Loucy (cell line): ENCODE measurements at regions not wholly inside any gene's neighbourhood (a gene's known extent, or its start where the extent isn't known, plus 50 kb on each side); places are given as distances from the start of the nearest gene placed in this dataset.

Experiments
- H2AFZ ChIP-seq: fragments of 200-600 bp; sonication (generic); 2 replicates; pipeline ENCODE4 v1.6.0; 2016; ENCODE audit warnings: antibody characterized with exemption, mild to moderate bottlenecking, low read length, moderate library complexity
- H3F3A ChIP-seq: fragments of 200-600 bp; 2 replicates; pipeline ENCODE4 v1.6.0; 2016; ENCODE audit warnings: antibody characterized with exemption, low read depth, mild to moderate bottlenecking
- H3K27me3 ChIP-seq: fragments of 200-600 bp; sonication (generic); 2 replicates; pipeline ENCODE4 v1.6.1; 2014; ENCODE audit warnings: low read length, mild to moderate bottlenecking; ENCODE audit not compliant: insufficient read depth, poor library complexity, severe bottlenecking
- H3K36me3 ChIP-seq: fragments of 200-600 bp; sonication (generic); 2 replicates; pipeline ENCODE4 v1.6.1; 2016; ENCODE audit warnings: low read length; ENCODE audit not compliant: insufficient read depth
- H3K4me1 ChIP-seq: fragments of 200-600 bp; sonication (generic); 2 replicates; pipeline ENCODE4 v1.5.1; 2014; ENCODE audit warnings: low read length, mild to moderate bottlenecking; ENCODE audit not compliant: insufficient read depth, poor library complexity, severe bottlenecking
- H3K4me2 ChIP-seq: fragments of 200-600 bp; sonication (generic); 2 replicates; pipeline ENCODE4 v1.6.0; 2014; ENCODE audit warnings: antibody characterized with exemption, low read length, low read depth, mild to moderate bottlenecking; ENCODE audit not compliant: poor library complexity, severe bottlenecking
- H3K4me3 ChIP-seq: fragments of 200-600 bp; sonication (generic); 2 replicates; pipeline ENCODE4 v1.5.1; 2014; ENCODE audit warnings: low read length, mild to moderate bottlenecking, mixed read lengths; ENCODE audit not compliant: poor library complexity, severe bottlenecking
- H3K79me2 ChIP-seq: fragments of 200-600 bp; sonication (generic); 2 replicates; pipeline ENCODE4 v1.6.1; 2014; ENCODE audit warnings: low read length; ENCODE audit not compliant: insufficient read depth
- H3K9ac ChIP-seq: fragments of 200-600 bp; sonication (generic); 2 replicates; pipeline ENCODE4 v1.6.0; 2014; ENCODE audit warnings: mild to moderate bottlenecking, low read depth, low read length, moderate library complexity; ENCODE audit not compliant: poor library complexity, severe bottlenecking
- H3K9me2 ChIP-seq: fragments of 200-600 bp; sonication (generic); replicated peaks from 2 replicates; pipeline ENCODE4 v1.6.1; 2016; ENCODE audit warnings: low read depth, low read length, mixed read lengths
- H3K9me3 ChIP-seq: fragments of 200-600 bp; sonication (generic); 2 replicates; pipeline ENCODE4 v1.6.1; 2014; ENCODE audit warnings: mild to moderate bottlenecking, antibody characterized with exemption, low read length, low read depth; ENCODE audit not compliant: insufficient read depth
- H4K20me1 ChIP-seq: fragments of 200-600 bp; sonication (generic); 2 replicates; pipeline ENCODE4 v1.6.0; 2014; ENCODE audit warnings: antibody characterized with exemption, low read length, mild to moderate bottlenecking; ENCODE audit not compliant: insufficient read depth, poor library complexity, severe bottlenecking
- EZH2phosphoT487 ChIP-seq: fragments of 200-600 bp; IDR thresholded peaks from 2 replicates; pipeline ENCODE4 v1.6.1; 2018; ENCODE audit warnings: antibody characterized with exemption, mild to moderate bottlenecking, moderate library complexity, borderline replicate concordance
- TF ChIP-seq, protein P1 (sequence below): fragments of 200-600 bp; sonication (generic); conservative IDR thresholded peaks from 2 replicates; pipeline ENCODE4 v1.5.1; 2014; ENCODE audit warnings: mild to moderate bottlenecking, antibody characterized with exemption, low read length

DNA sequence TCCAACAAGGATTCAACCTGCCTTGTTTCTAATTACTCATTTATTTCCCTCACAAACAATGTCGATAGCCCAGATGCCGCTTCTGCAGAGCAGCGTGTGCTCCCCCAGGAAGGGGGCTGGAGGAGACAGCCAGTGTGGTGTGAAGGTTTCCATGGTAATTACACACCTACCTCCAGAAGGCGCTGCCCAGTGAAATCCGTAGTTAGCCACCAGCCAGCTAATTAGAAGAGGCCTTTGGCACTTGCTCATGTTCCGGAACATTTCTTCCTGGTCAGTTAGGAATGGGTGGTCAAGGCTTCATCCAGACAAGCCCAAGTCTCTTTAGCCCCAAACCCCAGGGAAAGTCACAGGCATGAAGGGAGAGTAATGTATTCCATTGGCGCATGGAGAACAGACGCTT is 342.5 kb upstream of the C16orf82 start:
- TF ChIP-seq, protein P1, sequence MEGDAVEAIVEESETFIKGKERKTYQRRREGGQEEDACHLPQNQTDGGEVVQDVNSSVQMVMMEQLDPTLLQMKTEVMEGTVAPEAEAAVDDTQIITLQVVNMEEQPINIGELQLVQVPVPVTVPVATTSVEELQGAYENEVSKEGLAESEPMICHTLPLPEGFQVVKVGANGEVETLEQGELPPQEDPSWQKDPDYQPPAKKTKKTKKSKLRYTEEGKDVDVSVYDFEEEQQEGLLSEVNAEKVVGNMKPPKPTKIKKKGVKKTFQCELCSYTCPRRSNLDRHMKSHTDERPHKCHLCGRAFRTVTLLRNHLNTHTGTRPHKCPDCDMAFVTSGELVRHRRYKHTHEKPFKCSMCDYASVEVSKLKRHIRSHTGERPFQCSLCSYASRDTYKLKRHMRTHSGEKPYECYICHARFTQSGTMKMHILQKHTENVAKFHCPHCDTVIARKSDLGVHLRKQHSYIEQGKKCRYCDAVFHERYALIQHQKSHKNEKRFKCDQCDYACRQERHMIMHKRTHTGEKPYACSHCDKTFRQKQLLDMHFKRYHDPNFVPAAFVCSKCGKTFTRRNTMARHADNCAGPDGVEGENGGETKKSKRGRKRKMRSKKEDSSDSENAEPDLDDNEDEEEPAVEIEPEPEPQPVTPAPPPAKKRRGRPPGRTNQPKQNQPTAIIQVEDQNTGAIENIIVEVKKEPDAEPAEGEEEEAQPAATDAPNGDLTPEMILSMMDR = no peak
- TF ChIP-seq EZH2phosphoT487 = no peak
- no peaks in the 10 kb centered on the region for H3K4me1 ChIP-seq

DNA sequence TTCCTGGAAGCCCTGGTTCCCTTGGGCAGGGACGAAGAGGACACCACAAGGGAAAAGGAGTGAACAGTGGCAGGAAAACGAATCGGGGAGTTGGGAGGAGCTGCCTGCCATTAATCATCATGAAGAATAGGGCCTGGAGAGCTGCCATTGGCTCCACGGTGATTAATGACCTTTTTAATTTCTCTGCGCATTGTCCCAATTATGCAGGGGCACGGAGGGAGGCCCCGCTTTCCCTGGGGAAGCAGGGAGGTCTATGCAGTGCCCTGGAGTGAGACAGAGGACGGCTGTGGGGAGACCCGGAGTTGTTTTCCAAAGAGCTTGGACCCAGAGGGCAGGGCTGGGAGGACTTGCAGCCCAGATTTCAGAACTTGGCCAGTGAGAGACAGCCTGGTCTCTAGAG is 338.9 kb upstream of the C16orf82 start:
- H3K4me3 ChIP-seq = no peak overlapping the region
- no peak for TF ChIP-seq EZH2phosphoT487
- TF ChIP-seq, protein P1 = no peak

More for the DNA sequence above, 342.5 kb upstream of the C16orf82 start:
- no peak overlapping the region for H2AFZ ChIP-seq
- H3F3A ChIP-seq = no peaks in the 10 kb centered on the region
- H3K4me2 ChIP-seq = no peak overlapping the region
- H3K36me3 ChIP-seq = no peaks in the 10 kb centered on the region
- H3K9me2 ChIP-seq = no peaks in the 10 kb centered on the region
- H3K9me3 ChIP-seq = peaks cover under 1% of the 10 kb centered on the region; the same call in 1 of the 2 replicates
- H3K79me2 ChIP-seq = no peaks in the 10 kb centered on the region
- no peak overlapping the region for H3K9ac ChIP-seq
- no peaks in the 10 kb centered on the region for H3K27me3 ChIP-seq
- H4K20me1 ChIP-seq = no peaks in the 10 kb centered on the region
- H3K4me3 ChIP-seq = no peak overlapping the region

DNA sequence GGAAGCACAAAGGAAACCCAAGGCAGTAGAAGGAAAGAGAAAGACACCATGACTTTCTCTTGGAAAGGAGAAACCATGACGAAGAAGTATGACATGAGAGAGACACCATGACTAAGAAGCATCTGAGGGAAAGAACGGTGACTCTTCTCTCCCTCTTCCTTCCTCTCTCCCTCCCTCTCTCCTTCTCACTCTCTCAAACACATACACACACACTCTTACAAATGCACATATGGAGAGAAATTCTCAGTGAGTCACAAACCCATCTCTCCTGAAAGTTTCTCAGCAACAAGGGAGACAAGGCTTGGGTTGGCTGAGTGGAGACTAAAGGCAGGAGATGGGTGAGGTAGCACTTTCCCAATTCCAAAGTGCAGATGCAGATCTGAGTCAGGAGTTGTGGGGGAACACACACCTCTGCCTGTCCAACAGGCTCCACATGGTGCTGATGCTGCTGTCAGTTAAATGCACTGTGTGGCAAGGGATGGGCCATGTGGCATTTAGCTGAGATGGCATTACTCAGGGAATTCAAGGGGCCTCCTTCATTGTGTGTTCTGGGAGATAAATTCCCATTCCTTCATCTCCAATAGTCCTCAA is 336.7 kb upstream of the C16orf82 start:
- Histone ChIP-seq H3K4me3 (no peak overlapping the region), H3K36me3 (no peaks in the 10 kb centered on the region), H3K9me3 (no peaks in the 10 kb centered on the region), H4K20me1 (no peaks in the 10 kb centered on the region), H3F3A (no peaks in the 10 kb centered on the region), H3K9ac (no peak overlapping the region), H3K9me2 (no peaks in the 10 kb centered on the region), H3K4me2 (no peak overlapping the region), H3K4me1 (no peaks in the 10 kb centered on the region), H3K27me3 (no peaks in the 10 kb centered on the region), H2AFZ (no peak overlapping the region), H3K79me2 (no peaks in the 10 kb centered on the region)
- TF ChIP-seq, protein P1 = no peak
- no peak for TF ChIP-seq EZH2phosphoT487

More for the DNA sequence above, 338.9 kb upstream of the C16orf82 start:
- Histone ChIP-seq H3K4me2 (no peak overlapping the region), H4K20me1 (no peaks in the 10 kb centered on the region), H3K9me2 (no peaks in the 10 kb centered on the region), H3K4me1 (no peaks in the 10 kb centered on the region), H3K27me3 (no peaks in the 10 kb centered on the region), H3K9ac (no peak overlapping the region), H3F3A (no peaks in the 10 kb centered on the region), H2AFZ (no peak overlapping the region), H3K9me3 (no peaks in the 10 kb centered on the region; the same call in 1 of the 2 replicates), H3K79me2 (no peaks in the 10 kb centered on the region), H3K36me3 (no peaks in the 10 kb centered on the region)
